GM10248 (cell line): ENCODE measurements at regions not wholly inside any gene's neighbourhood (a gene's known extent, or its start where the extent isn't known, plus 50 kb on each side); places are given as distances from the start of the nearest gene placed in this dataset.

ENCODE experiments used
- CTCF ChIA-PET: fragments of 300-600 bp; sonication (Branson Sonifier 250); formaldehyde crosslinking; extraction: SDS; loops from one replicate; lab custom pipeline; 2021; ENCODE audit warnings: antibody characterized with exemption; lab: Yijun Ruan, JAX
- POLR2A ChIA-PET: fragments of 350-650 bp; sonication (Branson Sonifier 250); formaldehyde crosslinking; extraction: SDS; loops from one replicate; lab custom pipeline; 2020; ENCODE audit warnings: antibody characterized with exemption; lab: Yijun Ruan, JAX
- DNase-seq: peaks from one replicate; pipeline ENCODE4 v3.0.0; 2012; ENCODE audit errors: extremely low spot score
- TF ChIP-seq, protein P1 (sequence below): IDR thresholded peaks from 2 replicates; pipeline ENCODE4 v1.5.1; 2012; ENCODE audit warnings: mild to moderate bottlenecking, low read depth; ENCODE audit errors: extremely low read depth, missing control alignments, control extremely low read depth

DNA sequence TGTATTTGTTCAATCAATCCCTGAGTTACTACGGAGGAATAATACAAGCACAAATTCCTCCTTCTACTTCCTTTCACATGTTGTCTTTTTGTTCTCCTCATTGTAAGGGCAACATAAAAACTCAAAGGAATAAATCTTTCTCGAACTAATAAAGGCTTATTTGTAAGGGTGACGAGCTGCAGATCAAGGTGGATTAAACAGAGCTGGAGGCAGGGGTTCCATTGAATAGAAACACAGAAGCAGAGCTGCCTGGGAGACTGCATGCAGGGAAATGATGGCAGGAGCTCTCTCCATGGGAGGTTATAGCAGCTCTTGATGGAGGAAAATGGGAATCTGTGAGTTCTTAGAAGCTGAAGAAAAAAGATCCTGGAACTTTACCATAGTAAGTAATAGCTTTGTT lies 160.2 kb downstream of the CYYR1 start:
- no peak for DNase-seq
- POLR2A ChIA-PET: no interaction called here
- CTCF ChIA-PET: no interaction called here

GRCh38 chr21:26409735-26410134 lies 163.4 kb downstream of the CYYR1 start:
- ChIA-PET POLR2A (no interaction called here), CTCF (interaction anchor here (0.6 kb wide), 1 partner anchor 583 kb away, joined by 3 read pairs; no protein-coding TSS in a partner anchor)
- no peak for DNase-seq
- TF ChIP-seq, protein P1, sequence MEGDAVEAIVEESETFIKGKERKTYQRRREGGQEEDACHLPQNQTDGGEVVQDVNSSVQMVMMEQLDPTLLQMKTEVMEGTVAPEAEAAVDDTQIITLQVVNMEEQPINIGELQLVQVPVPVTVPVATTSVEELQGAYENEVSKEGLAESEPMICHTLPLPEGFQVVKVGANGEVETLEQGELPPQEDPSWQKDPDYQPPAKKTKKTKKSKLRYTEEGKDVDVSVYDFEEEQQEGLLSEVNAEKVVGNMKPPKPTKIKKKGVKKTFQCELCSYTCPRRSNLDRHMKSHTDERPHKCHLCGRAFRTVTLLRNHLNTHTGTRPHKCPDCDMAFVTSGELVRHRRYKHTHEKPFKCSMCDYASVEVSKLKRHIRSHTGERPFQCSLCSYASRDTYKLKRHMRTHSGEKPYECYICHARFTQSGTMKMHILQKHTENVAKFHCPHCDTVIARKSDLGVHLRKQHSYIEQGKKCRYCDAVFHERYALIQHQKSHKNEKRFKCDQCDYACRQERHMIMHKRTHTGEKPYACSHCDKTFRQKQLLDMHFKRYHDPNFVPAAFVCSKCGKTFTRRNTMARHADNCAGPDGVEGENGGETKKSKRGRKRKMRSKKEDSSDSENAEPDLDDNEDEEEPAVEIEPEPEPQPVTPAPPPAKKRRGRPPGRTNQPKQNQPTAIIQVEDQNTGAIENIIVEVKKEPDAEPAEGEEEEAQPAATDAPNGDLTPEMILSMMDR: no peak

More for the DNA sequence above, 160.2 kb downstream of the CYYR1 start:
- TF ChIP-seq, protein P1: no peak

DNA sequence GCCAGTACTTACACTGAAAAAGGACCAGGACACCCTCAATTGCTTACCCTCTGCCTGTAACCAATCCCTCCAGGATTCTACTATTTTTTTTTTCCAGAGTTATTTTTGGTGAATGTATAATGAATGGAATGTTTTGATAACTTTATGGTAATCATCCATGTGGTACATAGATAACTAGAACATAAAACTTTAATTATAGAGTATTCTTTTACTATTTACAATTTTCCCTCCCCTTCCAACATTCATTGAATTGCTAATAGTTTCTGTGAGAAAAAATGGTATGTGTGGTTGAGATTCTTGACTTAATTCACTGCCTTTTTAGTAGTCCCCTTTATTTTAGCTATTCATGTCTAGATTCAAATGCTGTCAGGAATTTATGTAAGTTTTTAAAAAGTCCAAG lies 164.6 kb downstream of the CYYR1 start:
- no peak for DNase-seq
- POLR2A ChIA-PET: no interaction called here
- TF ChIP-seq, protein P1: no peak
- CTCF ChIA-PET: no interaction called here

GRCh38 chr21:26406526-26406925 lies 166.6 kb downstream of the CYYR1 start:
- DNase-seq: no peak
- TF ChIP-seq, protein P1: no peak
- CTCF ChIA-PET: no interaction called here
- POLR2A ChIA-PET: no interaction called here

DNA sequence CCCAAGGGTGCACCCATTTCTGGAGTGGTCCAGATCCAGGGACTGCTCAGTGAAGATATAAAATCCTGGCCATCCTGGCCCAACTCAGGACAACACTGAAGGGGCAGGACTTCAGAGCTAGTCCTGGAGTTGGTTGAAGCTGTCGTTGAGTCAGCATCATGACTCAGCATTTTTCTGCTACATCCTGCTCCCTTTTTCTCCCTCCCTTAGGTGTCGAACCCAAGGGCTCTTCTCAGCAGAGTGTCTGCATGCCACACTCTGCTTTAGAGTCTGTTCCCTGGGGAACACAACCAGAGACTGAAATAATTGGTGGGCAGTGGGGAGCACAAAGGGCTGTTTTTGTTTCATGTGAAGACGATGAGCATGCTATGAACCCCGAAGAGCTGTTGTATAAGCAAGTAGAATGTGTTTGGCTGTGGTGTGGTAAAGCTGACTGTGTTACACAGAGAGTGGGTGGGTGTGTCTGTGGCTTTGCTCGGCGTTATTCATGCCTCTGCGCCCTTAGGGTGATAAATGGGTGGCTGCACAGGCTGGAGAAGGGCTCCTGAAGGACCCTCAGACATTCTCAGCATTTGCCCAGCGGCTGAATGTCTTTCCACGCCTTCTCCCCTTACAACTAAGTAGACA lies 167.2 kb downstream of the CYYR1 start:
- POLR2A ChIA-PET: no interaction called here
- no peak for DNase-seq
- CTCF ChIA-PET: no interaction called here
- TF ChIP-seq, protein P1: no peak

DNA sequence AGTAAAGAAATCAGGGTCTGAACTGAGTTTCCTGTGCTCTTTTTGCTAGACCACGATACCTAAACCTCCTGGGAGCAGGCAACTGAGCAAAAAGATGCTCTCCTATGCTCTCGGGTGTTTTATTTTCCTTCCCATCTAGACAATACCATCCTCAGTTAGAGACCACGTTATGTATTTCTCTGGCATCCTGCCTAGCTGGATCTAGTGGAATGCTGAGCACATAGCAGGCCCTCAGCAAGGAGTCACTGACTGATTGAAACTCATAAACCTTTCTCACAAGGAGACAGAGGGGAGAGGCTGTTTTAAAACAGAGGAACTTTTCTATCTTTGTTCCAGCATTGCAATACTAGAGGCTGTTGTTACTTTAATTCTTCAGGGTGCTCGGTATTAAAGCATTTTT lies 168.0 kb downstream of the CYYR1 start:
- ChIA-PET POLR2A (no interaction called here), CTCF (interaction anchor here (1.6 kb wide), 1 partner anchor 12 kb away, joined by 4 read pairs; no protein-coding TSS in a partner anchor)
- TF ChIP-seq, protein P1: no peak
- no peak for DNase-seq
